ENCODE measurements at regions not wholly inside any gene's neighbourhood (a gene's known extent, or its start where the extent isn't known, plus 50 kb on each side); places are given as distances from the start of the nearest gene placed in this dataset.
"Not testable (repeated sequence)": the region's sequence is repeated elsewhere in the genome, so short reads cannot be mapped to it uniquely, and the experiment has no call there.

DNA sequence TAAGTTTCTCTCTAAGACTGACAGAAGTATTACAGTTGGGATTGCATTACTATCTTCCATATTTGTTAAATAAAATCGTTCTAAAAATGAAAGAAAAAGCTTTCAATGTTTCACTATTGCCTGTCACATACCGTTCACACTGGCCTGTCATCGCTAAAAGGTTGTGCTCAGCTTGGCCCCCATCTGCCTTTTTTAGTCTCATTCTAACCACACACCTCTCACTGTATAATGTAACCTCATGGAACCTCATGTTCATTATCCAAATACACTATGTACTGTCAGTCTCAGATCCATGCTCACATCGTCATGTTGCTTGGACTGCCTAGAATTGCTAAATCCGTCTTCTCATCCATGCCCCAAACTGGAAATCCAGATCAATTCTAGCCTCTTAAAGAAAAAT lies 637.8 kb upstream of the ROBO1 start:
- DNase-seq = no peak

DNA sequence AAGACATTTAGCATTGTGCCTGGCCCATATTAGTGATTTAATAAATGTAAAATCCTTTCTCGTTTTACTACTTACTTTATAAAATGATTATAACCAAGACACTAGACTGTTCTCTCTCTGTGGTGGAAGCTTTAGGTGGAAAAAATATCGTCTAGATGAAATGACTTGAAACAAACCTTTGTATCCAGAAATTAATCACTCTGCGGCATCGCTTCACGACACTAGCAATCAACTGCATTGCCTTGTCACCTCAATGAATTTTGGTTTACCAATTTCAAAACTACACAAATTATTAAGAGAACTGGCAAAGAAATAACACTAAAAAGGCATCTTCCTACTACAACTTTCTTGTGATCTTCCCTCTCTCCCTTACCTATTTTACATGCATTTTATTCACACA lies 627.2 kb upstream of the ROBO1 start:
- DNase-seq = no peak

DNA sequence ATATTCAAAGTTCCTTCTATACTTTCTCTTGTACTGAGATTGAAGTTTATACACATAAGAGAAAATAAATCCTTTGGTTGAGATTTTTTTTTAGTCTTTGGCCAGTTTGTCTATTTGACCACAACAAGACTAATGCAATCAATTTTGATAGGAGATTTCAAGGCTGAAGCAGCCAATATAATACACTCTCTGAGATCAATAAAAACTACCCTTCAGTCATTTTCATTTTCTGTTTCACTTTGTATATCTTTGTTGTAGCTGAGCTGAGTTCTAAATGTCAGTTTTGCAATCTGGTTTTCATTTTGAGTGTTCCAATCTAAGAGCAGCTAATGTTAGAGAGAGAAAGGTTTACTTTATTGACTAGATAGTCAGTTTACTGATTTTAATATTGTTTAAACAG lies 623.8 kb upstream of the ROBO1 start:
- DNase-seq = no peak

DNA sequence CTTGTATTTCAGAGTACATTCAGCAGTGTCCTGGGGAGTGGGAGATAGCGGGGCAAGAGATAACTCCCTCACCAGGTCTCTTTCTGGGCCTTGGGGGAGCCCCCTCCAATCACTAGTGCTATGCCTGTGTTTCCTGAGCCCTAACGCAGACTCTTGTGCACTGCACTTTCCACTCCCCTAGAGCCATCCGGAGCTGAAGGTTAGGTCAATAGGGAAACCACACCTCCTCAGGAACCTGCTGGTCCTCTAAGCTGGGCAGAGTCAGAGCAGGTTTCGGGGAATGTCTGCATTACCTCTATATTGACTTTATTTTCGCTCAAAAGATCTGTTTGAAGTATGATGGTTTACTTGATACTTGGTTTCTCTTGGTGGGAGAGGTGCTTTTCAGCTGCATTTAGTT lies 617.0 kb upstream of the ROBO1 start:
- DNase-seq = no peak

DNA sequence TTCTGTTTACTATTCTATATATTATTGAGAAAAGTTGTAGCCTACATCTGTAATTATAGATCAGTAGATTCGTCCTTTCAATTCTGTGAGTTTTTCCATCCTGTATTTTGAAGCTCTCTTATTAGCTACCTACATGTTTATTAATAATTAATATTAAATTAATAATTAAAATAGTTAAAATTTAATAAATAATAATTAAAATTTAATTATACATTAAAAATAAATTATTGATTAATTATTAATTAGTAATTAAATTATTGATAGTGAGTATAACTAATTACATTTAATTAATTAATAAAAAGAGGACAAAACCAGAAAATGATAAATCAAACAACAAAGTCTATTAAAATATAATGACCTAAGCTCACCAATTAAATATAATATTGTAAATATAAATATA lies 606.6 kb upstream of the ROBO1 start:
- no peak for DNase-seq

DNA sequence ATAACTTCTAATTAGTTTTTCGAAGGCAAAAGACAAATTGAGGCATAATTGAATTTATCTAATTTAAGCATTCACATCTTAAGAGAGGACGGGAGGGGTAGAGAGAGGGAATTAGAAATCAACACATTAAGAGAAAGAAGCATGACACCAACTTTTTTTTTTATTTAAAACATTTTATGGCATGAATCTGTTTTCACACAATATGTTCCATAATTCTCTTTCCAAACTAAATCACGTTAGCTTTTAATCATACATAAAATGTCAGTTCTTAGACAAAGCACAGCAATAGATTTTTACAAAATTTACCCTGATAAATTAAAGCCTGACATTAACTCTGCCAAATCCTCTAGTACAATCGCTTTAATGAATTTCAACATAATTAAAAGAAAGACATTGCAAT lies 600.8 kb upstream of the ROBO1 start:
- no peak for DNase-seq

DNA sequence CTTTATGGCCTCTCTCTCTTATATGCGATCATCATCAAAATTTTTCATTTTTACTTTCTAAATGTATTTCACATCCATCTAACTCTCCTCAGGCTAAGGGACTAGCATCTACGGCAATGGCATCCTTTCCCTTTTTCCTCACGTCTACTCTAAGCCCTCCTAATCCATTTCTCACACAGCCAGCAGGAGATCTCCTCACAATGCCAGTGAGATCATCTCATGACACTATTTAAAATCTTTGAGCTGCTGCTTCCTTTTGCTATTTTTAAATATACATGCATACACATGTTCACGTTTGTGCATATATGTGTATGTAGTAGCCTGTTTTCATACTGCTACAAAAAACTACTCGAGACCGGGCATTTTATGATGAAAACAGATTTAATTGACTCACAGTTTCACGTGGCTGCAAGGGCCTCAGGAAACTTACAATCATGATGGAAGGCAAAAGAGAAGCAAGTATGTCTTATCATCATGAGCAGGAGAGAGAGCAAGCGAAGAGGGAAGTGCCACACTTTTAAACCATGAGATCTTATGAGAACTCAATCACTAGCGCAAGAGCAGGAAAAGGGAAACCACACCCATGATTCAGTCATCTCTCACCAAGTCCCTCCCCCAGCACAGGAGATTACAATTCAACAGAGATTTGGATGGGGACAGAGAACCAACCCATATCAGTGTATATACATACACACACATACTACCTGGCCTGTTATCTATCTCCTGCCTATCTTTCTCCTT lies 599.2 kb upstream of the ROBO1 start:
- no peak for DNase-seq

DNA sequence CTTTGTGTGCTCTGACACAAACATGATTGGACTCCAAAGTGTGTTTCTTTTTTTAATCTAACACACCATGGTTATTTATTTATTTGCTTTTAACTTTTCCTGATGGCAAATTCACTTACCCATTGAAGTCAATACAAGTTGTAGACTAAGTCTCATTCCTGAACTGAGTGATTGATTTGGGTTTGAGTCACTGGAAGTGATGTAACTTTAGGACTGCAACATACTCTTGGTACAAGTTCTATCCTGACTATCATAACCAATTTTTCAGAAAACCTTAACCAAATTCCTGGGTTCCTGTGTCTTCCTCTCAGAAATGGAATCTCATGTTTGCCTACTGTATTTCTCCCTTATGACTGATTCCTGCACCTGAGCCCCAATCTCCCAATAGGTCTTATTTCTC lies 590.0 kb upstream of the ROBO1 start:
- DNase-seq = no peak

DNA sequence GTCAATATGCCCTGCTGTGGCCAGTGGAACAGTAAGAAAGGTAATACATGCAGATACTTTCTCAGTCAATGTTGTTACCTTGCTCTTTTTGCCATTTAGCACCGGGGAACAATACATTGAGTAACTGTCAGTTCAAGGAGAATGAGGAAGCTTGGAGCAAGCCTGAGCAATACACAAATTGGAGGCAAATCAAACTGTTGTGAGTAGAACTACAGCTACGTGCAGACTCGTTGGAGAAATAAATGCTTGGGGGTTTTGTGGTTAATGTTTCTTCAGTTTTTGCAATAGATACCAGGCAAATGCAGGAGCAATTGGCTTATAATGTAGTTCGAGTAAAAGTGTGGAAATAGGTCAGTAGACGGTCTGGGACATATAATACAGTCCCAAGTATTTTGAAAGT lies 587.3 kb upstream of the ROBO1 start:
- DNase-seq = no peak

DNA sequence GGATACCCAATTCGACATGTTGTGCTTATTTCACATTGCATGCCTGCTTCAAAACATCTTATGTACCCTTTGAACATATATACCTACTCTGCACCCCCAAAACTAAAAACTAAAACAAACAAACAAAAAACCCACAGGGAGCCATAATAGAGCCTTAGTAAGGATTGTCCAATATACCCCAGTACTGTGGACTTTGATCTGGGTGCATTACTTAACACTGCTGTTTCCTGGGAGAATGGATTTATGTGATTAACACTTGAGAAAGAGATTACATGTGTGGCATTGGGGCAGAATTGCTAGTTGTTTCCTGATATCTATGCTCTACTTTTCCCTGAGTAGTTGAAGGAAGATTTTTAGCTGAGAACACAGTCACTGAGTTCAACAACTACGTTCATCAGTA lies 583.4 kb upstream of the ROBO1 start:
- DNase-seq = no peak

DNA sequence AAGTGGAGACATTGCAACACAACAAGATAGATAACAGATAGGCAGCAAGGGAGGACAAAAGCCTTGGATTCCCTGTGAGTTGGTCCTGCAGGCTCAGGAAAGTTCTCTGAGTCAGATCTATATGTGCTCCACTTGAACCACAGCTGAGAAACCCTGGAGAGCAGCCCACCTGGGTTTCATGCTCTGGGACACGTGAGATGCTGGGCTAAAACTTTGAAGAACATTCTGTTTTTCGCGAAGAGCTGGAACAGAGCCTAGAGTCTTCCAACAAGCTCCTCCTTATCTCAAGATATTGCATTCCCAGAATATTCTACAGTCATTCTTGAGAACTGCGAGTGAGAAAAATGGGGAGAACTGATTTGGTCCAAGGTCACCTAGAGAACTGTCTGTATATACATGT lies 583.0 kb upstream of the ROBO1 start:
- no peak for DNase-seq

DNA sequence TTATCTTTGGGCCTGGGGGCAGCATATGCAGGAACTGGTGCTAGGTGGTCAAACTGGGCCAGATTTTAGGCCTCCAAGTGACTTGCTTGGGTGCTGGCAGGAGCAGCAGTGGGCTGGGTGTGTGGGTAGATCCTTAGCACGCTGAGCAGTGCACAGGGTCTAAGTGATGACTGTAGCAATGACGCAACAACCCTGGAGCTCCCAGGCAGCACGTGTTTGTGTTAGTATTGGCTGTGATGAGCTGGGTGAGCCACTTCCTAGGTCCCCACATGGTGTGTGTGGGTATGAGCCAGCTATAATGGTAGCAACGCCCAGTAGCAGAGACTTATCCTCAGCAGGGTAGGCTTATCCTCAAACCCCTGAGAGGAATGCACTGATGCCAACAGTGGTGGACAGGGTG lies 570.6 kb upstream of the ROBO1 start:
- DNase-seq = no peak

DNA sequence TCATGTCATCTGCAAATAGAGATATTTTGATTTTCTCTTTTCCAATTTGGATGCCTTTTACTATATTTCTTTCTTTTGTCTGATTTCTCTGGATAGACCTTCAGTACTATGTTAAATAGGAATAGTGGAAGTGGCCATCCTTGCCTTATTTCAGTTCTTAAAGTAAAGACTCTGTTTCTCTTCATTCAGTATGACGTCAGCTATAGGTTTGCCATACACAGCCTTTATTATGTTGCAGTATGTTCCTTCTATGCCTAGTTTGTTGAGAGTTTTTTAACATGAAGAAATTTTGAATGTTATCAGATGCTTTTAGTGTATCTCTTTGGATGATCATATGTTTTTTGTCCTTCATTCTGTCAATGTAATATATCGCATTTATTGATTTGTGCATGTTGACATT lies 566.7 kb upstream of the ROBO1 start:
- DNase-seq = no peak

DNA sequence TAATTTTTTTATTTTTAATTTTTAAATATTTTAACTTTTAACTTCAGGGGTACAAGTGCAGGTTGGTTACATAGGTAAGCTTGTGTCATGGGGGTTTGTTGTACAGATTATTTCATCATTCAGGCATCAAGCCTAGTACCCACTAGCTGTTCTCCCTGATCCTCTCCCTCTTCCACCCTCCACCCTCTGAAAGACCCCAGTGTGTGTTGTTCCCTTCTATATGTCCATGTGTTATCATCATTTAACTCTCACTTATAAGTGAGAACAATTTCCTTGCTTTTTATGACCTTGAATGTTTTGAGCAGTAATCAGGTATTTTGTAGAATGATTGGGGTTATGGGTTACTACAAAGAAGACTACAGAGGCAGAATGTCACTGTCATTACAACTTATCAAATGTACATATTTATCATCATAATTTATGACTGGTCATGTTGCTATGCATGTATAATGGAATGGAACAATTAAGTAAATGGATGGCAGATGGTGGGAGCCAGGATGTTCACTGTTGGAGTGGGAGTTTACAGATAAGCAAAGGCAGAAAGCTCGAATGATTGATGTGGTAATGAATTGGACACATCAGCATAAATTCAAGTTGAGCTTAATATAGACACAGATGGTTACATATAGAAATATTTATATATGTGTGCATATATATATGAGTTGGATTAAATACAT lies 563.8 kb upstream of the ROBO1 start:
- peak; percentile 10 for DNase-seq

DNA sequence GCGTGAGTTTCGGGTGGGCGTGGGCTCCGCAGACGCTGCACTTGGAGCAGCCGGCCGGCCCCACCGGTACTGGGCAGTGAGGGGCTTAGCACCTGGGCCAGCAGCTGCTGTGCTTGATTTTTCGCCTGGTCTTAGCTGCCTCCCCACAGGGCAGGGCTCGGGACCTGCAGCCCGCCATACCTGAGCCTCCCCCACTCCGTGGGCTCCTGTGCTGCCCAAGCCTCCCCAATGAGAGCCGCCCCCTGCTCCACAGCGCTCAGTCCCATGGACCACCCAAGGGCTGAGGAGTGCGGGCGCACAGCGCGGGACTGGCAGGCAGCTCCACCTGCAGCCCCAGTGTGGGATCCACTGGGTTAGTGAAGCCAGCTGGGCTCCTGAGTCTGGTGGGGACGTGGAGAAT lies 546.7 kb upstream of the ROBO1 start:
- DNase-seq = not testable (repeated sequence)

DNA sequence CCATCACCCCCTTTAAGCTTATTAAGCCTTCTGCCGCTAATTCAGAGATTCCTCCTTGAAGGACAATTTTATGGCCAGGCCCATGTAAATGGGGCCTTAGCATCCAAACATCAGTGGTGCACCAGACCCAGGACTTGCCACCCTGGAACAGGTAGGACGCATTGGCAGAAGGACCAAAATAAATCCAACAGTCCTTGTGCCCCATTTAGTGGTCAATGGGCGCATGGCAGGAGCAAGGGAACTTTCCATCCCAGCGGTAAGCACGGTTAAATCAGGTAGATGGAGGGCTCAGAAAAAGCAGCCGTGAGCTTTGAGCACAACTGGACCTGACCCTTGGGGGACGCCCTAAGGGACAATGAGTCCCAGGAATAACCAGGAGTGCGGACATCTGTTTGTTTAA lies 540.8 kb upstream of the ROBO1 start:
- DNase-seq = no peak

DNA sequence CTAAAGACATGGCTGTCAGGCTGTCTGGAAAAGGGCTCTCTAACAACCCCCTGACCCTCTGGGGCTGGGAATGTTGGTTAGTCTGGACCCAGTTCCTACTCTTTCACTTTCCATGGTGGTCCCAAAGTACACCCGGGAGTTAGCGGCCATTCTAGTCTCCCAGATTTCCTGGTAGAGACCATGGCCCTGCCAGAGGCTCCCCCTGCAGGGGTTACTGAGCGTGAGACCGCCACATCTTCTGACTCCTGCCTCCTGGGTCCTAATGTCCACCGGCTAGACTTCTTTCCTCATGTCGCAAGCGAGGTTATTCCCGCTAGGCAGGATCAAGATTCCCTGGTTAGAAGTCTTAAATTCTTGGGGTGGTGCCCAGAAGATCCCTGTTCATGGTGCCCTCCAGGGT lies 540.0 kb upstream of the ROBO1 start:
- no peak for DNase-seq

DNA sequence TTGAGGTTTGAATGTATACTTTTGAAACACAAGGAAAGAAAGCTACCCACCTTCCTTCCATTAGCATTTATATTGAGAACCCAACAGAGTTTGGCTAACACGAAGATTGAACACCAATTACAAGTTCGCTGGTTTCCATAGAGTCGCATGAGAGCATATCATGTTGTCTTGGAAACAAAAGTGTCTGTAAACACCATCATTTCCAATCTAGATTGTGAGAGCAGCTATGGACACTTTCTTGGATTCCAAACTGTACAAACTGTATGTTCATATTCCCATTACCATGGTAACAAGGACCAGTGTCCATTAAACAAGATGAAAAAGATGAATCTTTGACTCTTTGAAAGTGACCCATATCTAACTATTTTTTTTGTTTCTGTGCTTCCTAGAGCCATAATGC lies 529.9 kb upstream of the ROBO1 start:
- DNase-seq = no peak

DNA sequence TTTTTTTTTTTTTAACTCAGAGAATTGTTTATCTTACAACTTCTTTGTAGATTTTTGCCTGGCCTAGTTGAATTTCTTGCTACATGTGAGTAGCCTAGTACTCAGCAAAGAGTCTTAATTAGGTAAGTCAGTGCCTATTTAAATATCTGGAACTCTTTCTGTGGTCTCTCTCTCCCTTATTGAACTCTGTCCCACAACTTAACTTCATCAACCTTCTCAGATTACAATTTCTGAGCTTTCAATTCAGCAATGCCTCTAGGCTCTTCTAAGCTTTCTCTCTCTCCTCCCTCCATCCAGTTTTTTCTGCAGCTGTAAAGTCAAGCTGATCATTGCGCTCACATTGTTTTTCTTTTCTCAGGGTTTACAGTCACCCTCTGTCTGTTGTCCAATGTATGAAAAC lies 517.6 kb upstream of the ROBO1 start:
- no peak for DNase-seq

DNA sequence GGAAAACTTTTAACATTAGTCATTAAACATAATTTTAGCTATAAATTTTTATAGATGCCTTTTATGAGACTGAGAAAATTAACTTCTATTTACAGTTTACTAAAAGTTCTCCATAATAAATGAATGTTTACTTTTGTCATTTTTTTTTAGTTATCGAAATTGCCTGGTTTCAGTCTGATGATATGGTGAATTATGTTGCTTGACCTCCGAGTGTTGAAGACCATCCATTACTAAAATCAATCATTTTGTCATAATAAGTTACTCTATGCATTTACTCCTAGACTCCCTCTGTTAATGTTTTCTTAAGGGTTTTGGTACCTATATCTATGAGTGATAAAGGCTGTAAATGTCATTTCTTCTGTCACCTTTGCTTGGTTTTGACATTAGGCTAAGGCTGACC lies 516.0 kb upstream of the ROBO1 start:
- no peak for DNase-seq

DNA sequence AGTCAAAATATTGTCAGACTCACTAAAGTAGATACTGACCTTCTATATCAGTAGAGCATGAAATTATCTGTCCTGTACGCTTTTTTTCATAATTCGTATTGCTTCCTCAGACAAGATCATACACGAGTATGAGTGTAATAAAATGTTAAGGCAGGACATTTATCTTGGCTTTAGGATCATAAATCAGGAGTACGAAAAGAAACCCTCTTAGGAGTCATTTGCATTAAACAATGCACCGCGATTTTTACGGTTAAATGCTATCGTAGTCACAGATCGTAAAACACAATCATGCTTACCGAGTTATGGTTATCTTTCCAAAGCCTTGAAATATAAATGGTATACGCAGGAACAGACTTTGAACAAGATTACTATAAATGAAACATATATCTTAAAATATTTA lies 510.3 kb upstream of the ROBO1 start:
- no peak for DNase-seq

DNA sequence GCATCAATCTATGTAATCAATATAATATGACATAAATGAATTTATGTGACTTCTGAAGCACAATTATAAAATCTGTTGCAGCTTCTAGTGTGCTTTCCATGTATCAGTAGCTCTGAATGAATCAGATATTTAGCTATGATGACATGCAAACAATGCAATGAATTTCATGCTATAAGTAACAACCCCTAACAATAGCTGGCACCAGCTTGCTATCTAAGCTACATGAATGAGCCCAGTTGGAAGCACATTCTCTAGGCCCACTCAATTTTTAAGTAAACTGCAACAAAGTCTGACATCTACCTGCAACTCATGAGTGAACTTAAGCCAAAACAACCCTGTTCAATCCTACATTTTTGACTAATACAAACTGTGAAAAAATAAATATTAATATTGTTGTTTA lies 507.3 kb upstream of the ROBO1 start:
- DNase-seq = no peak

DNA sequence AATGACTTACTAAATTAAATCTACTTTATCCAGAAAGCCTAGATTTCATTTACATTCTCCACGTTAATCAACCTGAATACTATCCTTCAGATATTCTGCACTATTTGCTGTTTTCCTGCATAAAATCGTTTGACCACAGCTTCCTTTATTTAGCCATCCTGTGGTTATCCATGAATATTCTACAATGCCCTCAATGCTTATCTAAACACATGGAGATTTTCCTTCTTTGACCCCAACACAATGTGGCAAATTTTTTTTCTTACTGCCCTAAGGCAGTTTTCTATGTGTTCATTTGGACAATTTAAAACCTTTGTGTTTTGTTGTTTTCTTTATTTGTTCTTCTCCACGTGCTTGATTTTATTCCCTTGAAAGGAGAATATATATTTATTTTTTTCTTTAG lies 495.5 kb upstream of the ROBO1 start:
- no peak for DNase-seq

DNA sequence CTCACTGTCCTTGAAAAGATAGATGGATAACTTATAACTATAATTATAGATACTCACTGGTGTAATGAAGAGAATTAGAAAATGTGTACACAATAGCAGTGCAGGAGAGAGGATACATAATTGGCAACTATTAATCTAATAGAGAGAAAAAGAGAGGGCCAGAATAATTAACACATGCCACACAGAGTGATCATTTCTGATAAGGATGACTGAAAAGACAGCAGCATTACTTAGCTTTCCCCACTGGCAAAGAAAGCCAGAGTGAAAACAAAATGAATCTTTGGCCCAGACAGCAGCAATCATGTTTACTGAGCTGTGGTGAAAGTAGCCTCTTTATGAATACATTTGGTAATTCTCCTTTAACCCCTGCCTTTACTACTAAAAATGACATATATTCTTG lies 493.3 kb upstream of the ROBO1 start:
- peak; percentile 41 for DNase-seq

DNA sequence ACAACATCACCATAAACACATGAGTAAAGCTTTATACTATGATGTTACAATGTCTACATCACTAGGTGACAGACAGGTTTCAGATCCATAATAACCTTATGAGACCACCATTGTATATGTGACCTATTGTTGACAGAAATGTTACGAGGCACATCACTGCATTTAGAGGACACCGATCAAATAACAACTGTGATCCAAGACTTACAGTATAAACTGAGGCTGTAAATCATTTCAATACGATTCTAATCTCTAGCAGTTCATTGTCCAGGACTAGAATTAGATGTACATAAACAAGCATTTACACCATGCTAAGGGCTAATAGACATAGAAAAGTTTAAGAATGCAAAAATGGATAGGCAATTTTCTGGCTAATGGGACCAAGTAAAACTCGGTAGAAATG lies 491.9 kb upstream of the ROBO1 start:
- DNase-seq = no peak

All from NCI-H1417 treated with DMSO at 0.1 percent for 48 hours (cell line).